Right kidney (tissue), 1 donor: ENCODE measurements at regions not wholly inside any gene's neighbourhood (a gene's known extent, or its start where the extent isn't known, plus 50 kb on each side); places are given as distances from the start of the nearest gene placed in this dataset.
A peak's percentile ranks its signal among the peaks of the same experiment; 100 is the strongest.
"Not testable (repeated sequence)": the region's sequence is repeated elsewhere in the genome, so short reads cannot be mapped to it uniquely, and the experiment has no call there.

ENCODE experiments used
- DNase-seq: peaks from one replicate; pipeline ENCODE4 v3.0.0-alpha.2; 2016

DNA sequence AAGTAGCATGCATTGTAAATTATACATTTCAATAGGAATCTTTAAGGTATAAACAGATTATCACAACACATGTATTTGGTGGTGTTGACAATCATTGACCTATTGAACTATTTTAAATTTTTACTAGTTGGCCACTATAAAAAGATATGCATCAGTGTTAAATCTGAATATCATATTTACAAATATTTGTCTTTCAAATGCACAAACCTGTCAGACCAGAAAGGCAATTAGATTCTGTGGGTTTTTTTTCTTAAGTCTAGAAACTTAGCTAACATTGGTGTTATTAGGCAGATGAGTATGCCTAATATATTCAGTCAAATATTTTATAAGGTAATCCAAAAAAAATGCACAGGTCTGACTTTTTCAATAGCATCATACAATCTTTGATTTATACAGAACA, 241.4 kb upstream of the DGKB start:
- no peak for DNase-seq

DNA sequence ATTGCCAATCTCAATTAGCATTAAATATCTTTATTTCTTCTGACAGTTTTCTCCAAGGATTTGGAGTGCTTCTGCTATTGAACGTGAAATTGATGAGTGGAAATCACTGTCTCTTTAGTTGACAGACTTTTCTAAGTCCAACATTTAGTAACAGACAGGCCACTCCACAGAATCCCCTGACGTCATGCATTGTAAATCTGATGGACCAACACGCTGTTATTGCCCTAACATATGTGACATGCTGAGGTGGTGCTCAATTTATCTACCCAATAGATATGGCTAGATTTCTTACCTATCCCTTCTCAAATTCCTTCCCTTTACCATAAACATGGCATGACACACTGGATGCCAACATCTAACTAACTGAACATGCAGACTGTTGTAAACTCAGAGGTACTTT, 240.6 kb upstream of the DGKB start:
- no peak for DNase-seq

DNA sequence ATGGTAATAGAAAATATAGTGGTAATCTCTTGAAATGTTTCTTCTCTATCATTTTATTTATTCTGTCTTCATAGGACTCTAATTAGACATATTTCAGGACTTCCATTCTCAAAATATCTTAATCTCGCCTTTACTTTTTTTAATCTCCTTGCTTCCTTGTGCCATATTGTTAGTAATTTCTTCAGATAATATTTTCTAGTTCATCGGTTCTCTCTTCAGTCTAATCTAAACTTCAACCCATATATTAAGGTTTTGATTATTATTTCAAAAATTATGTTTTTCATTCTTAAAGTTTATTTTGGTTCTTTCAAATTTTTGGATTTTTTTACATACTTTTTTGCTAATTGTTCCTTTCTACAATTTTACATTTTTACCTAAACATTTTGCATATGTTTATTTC, 237.9 kb upstream of the DGKB start:
- DNase-seq, result no peak

DNA sequence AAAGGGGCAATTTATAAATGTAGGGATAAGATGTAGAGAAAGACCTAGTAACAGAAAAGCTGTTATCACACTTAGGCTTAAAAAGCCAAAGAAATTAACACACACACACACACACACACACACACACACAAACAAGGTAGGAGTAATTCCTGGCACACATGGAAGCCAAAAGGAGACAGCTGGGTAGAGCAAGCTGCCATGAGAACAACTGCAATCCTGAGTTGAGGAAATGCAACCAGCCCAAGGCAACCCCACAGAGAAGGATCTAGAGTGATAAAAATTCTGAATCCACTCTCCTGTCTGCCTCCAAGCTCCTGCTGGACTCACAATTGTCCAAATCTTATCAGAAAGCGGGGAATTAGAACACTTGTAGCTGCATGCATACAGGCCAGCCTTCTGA, 229.1 kb upstream of the DGKB start:
- DNase-seq, result no peak

DNA sequence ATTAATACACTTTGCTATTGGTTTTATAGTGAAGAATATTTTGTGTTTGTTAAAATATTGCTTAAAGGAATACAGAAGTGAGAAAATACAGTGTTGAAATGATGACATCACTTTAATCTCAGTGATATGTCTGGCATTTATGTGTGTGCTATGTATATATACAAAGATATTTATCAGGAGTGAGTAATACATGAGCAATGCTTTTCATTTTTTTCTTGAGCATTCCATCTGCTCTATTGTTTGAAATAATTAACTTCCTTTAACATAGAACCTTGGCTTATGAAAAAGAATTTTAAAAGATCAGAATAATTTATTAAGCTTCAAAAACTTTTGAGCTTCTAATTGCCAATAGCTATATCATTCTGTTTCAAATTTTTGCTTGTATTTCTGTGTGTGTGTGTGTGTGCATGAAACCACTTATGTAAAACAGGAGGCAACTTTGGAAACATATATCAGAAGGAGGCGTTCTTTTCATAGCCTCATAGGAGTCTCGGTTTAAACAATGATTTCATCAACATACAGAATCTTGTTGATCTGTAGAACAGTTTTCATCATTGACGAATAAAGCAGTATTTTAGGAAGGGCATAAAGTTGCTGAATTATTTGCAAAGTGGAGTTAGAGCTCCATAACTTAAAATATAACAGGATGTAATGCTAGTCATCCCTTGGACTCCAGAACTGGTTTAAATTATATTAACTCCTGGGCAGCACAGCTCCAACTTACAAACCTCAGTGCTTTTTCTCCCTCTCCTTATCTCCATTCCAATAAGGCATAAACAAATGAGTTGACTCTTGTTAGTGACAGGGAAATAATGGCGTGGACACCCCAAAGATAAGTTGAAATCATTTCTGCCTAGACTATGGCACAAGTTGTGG, 228.4 kb upstream of the DGKB start:
- DNase-seq, result no peak

DNA sequence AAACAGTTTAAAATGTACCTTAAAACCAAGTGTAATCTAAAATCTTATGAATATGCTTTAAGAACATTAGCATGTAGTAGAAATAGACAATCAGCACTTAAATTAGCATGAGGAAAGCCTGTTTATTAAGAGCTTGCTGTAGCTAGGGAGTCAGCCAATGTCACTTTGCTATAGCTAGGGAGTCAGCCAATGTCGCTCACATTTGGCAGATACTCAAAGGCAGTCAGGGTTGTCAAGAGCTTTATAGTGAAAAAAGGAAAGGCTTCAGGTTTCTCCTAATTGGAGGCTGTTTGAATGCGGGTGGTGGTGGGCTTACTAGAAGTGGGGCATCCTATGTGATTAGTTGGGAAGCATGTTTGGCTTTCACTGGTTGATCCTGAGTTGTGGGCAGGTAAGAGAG, 226.2 kb upstream of the DGKB start:
- no peak for DNase-seq

DNA sequence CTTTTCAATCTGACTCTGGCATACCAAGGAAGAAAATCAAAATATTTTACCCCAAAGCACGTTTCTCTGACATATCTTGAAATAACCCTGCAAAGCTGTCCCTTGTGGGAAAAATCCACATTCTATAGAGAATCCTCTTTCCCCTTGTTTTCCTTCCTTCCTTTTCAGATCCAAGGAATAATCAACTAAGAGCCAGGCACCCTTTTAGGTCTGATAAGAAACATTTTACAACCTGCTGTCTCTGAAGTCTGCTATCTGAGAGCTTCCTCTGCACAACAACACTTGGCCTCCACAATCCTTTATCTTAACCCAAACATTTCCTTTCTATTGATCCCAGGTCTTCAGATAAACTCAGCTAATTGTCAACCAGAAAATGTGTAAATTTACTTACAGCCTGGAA, 224.1 kb upstream of the DGKB start:
- DNase-seq, result not testable (repeated sequence)

DNA sequence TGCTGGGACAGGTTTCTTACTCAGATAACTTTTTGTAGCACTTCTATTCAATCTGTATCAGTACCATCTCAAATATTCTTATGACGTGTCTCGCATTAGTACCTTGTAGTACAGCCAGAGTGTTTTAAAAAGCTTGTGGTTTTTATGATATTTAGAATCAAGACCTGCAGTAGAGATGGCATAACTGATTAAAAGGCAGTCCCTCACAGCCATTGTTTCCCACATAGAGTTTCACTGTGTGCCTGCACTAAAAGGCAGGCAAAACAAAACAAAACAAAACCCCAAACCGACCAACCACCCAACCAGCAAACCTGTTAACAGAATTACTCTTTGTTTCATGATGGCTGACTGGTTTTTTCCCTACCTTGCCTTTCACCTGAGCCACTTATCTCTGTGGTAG, 221.3 kb upstream of the DGKB start:
- no peak for DNase-seq

DNA sequence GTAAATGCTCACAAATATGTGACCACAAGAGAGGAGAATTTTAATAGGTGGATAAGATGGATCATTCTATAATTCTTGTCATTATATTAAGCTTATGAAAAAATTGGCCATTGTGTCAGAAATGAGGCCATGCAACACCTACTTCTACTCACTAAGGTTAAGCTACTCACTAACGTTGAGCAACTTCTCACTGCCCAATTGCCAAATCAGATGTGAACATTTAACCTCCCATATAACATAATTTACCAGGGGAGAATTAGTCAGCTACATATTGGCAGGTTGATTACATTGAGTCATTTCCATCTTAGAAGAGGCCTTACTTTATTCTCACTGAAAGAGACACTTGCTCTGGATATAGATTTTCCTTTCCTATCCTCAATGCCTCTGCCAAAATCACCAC, 211.2 kb upstream of the DGKB start:
- DNase-seq, result no peak

DNA sequence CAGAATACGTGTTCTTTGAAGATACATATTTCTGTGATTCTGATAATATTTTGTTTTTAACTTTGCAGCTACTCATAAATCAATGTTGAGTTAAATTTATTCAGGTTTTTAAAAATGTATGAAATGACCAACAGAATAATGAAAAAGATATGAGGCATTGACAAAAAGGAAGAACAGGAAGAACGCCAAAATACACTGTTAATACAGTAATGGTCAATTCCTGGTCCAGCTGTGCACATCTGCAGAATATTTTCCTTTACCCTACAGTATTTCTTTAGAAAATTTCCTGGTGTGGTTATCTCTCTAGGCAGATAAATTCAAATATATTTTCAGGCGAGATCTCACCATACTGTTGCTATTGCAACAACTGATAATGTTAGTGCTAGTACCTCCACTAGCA, 203.2 kb upstream of the DGKB start:
- DNase-seq, result no peak

DNA sequence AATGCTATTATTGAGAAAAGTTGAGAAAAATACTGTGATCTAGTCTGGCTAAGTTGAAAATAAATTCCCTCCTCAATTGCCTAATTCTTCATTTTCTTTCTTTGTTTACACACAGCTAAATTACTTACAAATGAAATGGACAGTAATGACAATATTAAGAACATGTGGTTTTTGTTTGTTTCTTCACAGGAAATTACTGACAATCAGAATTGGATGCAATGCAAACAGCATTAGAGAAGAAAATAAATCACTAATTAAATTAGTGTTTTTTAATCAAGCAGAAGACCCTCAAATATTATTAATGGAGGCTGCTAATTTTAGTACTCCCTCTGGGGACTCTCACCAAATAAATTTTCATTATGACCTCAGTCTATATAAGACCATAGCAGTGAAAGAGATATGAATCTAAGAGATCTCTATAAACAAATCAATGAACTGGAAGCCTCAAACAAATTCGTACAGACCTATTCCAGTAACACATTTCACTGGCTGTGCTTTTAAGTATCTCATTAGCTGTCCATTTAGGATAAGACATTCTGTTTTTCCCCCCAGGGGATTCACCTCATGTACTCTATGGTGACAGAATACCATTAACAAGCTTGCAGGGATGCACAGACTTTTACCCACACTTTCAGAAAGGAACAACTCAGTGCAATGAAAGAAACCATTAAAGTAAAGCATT, 202.0 kb upstream of the DGKB start:
- DNase-seq, result peak; percentile 16

DNA sequence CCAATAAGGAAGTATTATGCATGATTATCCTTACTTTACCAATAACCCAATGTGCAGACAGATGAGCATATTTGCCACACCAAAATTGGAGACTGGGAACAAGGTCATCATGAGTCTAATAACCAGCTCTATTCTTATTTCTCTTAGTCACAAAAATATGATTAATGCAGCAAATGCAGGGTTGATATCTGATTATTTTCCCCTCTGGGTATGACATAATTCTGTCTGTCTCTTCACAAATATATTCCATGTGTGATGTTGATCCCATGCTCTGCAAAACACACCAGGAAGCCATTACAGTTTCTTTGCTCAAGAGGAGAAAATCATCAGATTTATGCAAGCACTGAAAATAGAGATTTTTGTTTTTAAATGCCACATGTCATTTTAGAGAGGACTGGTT, 196.5 kb upstream of the DGKB start:
- DNase-seq, result no peak

DNA sequence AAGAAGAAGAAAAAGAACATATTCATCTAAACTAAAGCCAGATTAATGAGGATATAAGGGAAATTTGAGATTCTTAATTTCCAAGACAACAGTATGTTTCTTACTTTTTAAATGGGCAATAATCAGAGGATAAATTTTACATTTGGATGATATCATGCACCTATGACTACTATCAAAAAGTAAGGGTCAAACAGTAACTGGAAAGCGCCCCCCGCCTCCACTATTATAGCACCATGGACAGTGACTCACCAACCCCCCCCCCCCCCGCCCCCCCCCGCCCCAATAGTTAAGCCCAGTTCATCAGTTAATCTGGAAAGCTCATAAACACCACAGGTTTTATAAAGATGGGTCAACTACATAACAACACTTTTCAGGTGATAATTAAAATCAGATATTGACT, 194.3 kb upstream of the DGKB start:
- DNase-seq, result no peak

DNA sequence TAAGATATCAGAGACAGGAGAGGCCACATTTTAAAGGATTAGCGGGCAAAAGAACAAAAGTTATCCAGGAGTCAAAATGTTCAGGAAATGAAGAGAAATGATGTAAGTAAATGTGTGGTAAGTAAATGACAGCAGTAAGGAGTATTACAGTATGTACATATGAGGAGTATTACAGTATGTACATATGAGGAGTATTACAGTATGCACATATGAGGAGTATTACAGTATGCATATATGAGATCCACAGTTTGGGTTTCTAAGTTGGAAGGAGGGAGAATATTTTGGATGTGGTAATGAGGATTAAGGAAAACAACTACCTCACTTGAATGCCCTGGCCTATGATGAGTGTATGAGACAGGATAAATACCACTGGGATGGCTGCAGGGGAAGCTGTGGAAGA, 192.4 kb upstream of the DGKB start:
- DNase-seq, result no peak

DNA sequence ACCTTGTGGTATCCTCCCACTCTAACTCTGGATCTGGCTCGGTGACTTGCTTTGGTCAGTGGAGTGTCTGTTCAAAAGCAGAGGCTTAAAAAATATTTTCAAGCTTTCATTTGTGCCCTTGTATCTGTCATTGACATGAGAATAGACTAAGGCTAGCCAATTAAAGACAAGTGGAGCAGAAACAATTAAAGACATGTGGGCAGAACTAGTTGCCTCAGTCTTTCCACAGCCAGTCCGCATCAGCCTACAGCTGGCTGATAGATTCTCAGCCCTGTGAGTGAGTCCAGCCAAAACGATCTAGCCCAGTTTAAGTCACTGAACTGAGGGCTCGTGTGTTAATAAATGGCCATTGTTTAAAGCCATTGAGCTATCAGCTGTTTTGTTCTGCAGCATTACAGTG, 185.2 kb upstream of the DGKB start:
- no peak for DNase-seq

DNA sequence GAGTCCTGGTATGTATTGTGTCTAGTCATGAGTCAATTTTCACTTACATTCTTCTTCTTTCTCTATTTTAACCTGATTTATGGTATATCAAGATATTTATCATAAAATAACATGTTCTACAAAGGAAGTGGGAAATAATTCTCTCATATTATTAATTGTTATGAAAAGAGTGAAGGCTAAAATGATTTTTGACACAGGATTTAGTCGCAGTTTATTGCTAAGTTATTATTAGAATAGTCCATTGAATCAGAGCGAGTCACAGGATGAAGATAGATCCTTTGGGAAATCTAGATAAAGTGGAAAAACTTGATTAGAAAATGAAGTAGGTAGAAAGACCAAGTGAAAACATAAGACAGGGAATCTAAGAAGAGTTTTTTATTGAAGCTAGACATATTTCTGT, 184.3 kb upstream of the DGKB start:
- DNase-seq, result no peak

DNA sequence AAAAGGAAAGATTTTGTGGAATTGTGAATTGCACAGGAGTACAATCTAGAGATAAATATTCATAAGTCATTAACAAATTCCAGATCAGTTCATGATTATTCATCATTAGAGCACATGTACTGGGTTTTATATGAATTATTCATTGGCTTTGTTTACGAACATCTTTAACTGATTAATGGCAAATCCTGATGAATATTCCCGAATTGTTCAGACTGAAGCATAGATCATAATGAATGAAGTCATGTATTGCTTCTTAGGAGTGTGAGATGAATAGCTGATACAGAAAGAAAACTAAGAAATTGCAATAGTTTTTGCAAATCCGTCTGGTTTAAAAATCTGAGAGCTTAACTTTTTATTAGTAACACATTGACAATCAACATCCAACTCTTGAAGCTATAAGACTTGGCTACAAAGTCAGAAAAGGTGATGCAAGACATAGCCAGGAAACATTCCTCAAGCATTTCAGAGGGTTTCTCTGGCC, 183.6 kb upstream of the DGKB start:
- DNase-seq, result no peak

DNA sequence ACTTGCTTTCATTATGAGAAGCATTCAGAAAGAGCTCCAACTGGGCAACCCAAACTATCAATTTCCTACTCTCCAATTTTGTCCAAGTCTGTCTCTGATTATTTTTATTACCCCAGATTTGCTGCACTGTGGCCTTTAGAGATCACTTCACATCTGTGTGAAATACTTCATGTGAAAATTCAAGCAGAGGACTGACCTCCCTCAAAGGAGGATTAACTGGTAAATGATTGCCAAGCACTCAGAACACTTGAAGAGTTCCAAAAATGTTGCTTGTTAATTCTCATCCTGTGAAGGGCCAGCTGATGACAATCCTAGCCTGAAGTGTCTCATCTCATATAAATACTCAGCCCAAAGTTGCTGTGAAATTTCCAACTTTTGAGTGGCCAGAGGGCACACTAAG, 182.8 kb upstream of the DGKB start:
- no peak for DNase-seq

DNA sequence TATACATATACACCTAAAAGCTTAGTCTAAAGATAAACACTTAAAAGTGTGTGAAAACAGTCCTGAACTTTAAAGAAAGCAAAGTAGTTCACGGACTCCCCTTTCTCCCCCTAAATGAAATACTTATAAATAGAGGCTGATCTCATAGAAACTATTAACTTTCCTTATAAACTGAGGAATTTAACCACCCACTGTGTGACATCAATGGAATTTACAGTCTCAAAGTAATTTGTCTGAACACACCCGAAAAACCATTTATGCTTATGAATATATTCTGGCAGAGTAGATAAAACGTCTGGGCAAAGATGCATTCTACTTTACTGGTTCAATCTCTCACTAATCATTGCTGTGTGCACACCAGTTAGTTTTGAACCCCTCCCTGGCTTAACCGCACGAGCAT, 181.8 kb upstream of the DGKB start:
- DNase-seq, result no peak

DNA sequence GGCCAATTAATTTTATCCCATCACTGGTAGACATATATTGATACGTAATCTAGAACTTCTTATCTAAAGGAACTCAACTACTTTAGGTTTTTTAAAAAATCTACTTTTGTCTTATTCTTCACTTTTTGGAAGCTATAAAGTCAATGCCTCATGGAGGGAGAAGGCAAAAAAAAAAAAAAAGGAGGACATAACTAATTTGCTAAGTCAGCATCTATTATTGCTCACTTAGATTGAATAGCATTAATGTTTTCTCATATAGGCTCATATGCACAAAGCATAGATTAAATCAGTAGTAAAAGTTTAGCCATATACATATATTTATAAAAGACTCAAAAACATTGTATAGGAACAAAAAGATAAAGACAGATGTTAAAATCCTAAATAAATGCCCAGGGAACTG, 179.3 kb upstream of the DGKB start:
- DNase-seq, result no peak

DNA sequence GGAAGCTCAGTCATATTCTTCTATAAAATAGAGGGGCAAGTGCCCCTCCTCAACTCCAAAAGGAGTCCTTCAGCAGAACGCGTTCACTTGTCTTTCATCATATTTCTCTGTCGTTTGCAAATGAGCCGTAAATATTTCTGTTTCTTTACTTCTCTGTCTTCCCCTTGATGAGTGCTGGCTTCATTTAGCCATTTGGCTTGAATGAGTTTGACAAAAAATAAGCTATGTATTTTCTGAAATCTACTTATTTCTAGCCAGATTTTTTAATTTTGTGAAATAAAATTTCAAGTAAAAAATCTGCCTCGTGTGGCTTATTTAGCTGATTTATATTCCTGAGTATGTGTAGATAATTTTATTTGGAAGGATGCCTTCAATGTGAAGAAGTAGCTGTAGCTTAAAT, 170.8 kb upstream of the DGKB start:
- no peak for DNase-seq

DNA sequence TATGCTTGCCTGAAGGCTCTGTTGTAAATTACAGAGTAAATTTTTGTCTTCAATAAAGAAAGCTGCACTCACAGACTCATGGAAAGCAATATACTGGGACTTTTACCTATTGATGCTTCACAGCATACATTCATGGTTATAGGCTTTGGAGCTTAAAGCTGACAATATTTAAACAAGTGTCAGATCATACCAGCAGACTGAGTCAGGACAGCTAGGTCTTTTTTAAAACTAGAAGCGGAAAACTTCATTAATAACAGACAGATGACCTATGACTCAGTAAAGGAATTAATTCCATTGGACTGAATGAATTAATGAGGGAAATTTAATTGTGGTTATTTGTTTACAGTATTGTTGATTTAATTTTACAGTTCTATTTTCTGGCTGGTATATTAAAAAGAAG, 165.8 kb upstream of the DGKB start:
- no peak for DNase-seq

DNA sequence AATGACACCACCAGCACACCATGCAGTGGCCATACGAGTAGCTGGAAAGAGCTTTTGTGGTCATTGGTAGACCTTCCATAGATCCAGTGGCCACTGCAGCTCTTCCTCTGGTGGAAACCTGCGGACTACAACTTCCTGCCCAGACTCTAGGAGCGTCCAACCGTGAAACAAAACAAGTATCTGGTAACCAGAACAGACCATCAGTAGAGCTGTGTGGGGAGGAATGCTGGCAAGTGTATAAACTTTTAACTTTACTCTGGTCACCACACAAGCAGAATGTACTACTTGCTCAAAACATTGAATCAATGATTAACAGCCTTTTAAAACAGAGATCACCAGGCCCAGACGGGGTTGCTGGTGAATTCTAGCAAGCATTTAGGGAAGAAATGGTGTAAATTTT, 154.7 kb upstream of the DGKB start:
- DNase-seq, result peak; percentile 1

DNA sequence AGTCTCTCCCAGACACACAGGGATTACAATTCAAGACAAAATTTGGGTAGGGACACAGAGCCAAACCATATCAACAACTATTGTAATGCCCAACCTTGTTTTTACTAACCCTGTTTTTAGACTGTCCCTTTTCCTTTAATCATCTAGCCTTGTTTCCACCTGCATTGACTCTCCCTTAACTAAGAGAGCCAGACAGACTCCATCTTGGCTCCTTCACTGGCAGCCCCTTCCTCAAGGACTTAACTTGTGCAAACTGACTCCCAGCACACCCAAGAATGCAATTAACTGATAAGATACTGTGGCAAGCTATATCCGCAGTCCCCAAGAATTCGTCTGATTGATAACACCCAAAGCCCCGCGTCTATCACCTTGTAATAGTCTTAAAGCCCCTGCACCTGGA, 151.8 kb upstream of the DGKB start:
- not testable (repeated sequence) for DNase-seq
